PC-3 (cell line): ENCODE measurements at regions not wholly inside any gene's neighbourhood (a gene's known extent, or its start where the extent isn't known, plus 50 kb on each side); places are given as distances from the start of the nearest gene placed in this dataset.

ENCODE experiments used
- ATAC-seq: fragments of 200-7000 bp; cut with Tn5 transposase; 2 replicates; pipeline ENCODE4 v1.9.1; 2020; ENCODE audit warnings: mild to moderate bottlenecking, moderate library complexity
- BruUV-seq: library from RNA; stranded (reverse); fragments of 400-500 nt; replicated peaks from 2 replicates; lab custom pipeline; 2021; lab: Mats Ljungman, UMichigan
- CTCF ChIA-PET: fragments of 300-600 bp; sonication (Branson Sonifier 250); formaldehyde crosslinking; loops from one replicate; lab custom pipeline; 2022; ENCODE audit warnings: antibody characterized with exemption; lab: Charles Lee
- POLR2A ChIA-PET: fragments of 300-600 bp; sonication (Branson Sonifier 250); formaldehyde crosslinking; loops from one replicate; lab custom pipeline; 2022; ENCODE audit warnings: antibody characterized with exemption; ENCODE audit not compliant: unreplicated experiment; lab: Charles Lee
- DNase-seq: peaks from one replicate; pipeline ENCODE4 v3.0.0-alpha.2; 2015
- H2AFZ ChIP-seq: fragments of 300-600 bp; sonication (generic); 2 replicates; pipeline ENCODE4 v1.6.0; 2016; ENCODE audit warnings: antibody characterized with exemption, low read length
- H3F3A ChIP-seq: fragments of 300-600 bp; sonication (generic); one replicate; pipeline ENCODE4 v1.6.0; 2017; ENCODE audit warnings: antibody characterized with exemption, low read length, control low read depth, mild to moderate bottlenecking; ENCODE audit not compliant: unreplicated experiment
- H3K27ac ChIP-seq: fragments of 300-600 bp; sonication (generic); 2 replicates; pipeline ENCODE4 v1.5.1; 2016; ENCODE audit warnings: mild to moderate bottlenecking, low read length
- H3K27me3 ChIP-seq: fragments of 300-600 bp; sonication (generic); 2 replicates; pipeline ENCODE4 v1.6.1; 2016; ENCODE audit warnings: low read length, mixed read lengths
- H3K36me3 ChIP-seq: fragments of 300-600 bp; sonication (generic); 2 replicates; pipeline ENCODE4 v1.6.1; 2016; ENCODE audit warnings: low read depth, mixed run types, low read length, mixed read lengths
- H3K4me1 ChIP-seq: fragments of 300-600 bp; sonication (generic); 2 replicates; pipeline ENCODE4 v1.5.1; 2016; ENCODE audit warnings: low read length; ENCODE audit not compliant: insufficient read depth
- H3K4me2 ChIP-seq: fragments of 300-600 bp; sonication (generic); 2 replicates; pipeline ENCODE4 v1.6.0; 2016; ENCODE audit warnings: low read length
- H3K4me3 ChIP-seq: fragments of 300-600 bp; sonication (generic); 2 replicates; pipeline ENCODE4 v1.5.1; 2016; ENCODE audit warnings: mild to moderate bottlenecking, low read length, mixed read lengths
- H3K79me2 ChIP-seq: fragments of 300-600 bp; sonication (generic); 2 replicates; pipeline ENCODE4 v1.6.1; 2017; ENCODE audit warnings: low read length, mixed read lengths
- H3K9ac ChIP-seq: fragments of 300-600 bp; sonication (generic); 2 replicates; pipeline ENCODE4 v1.6.0; 2016; ENCODE audit warnings: mild to moderate bottlenecking, low read length
- H3K9me2 ChIP-seq: fragments of 300-600 bp; sonication (generic); replicated peaks from 2 replicates; pipeline ENCODE4 v1.6.1; 2016; ENCODE audit warnings: mixed run types, low read length, mixed read lengths
- H3K9me3 ChIP-seq: fragments of 300-600 bp; sonication (generic); 2 replicates; pipeline ENCODE4 v1.6.1; 2016; ENCODE audit warnings: low read length, mixed read lengths
- H4K20me1 ChIP-seq: fragments of 300-600 bp; sonication (generic); 2 replicates; pipeline ENCODE4 v1.6.1; 2016; ENCODE audit warnings: low read length, mixed read lengths
- CTCF ChIP-seq: fragments of 300-600 bp; sonication (generic); conservative IDR thresholded peaks from 2 replicates; pipeline ENCODE4 v1.5.1; 2017; ENCODE audit warnings: antibody characterized with exemption, low read depth, mild to moderate bottlenecking, low read length
- EZH2 ChIP-seq: fragments of 300-600 bp; sonication (generic); IDR thresholded peaks from one replicate; pipeline ENCODE4 v1.6.1; 2017; ENCODE audit warnings: antibody characterized with exemption, mild to moderate bottlenecking, low read length; ENCODE audit not compliant: unreplicated experiment
- EZH2phosphoT487 ChIP-seq: fragments of 300-600 bp; sonication (generic); IDR thresholded peaks from 2 replicates; pipeline ENCODE4 v1.6.1; 2018; ENCODE audit warnings: mild to moderate bottlenecking, antibody characterized with exemption, low read length, borderline replicate concordance
- intact Hi-C: fragments of 100-400 bp; cut with micrococcal nuclease; formaldehyde crosslinking; loops from 2 replicates; pipeline ENCODE4 v1.9.0; 2023

DNA sequence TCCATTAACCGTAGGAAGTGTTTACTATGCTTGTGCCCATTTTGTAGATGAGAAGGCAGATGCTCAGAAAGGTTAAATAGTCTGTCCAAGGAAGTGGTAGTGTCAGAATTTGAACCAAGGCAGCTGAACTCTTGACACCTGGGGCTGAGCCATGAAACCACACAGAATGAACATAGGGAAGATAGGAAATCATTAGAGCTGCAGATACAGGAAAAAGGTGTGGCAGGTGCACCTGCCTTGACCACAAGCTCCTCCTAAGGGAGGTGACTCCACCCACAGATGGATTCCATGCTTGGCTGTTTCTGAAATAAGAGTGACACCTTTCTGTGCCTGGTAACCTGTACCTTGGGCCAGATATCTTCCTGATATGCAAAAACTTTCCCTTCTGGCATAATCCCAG is 69.9 kb upstream of the IGSF21 start:
- Histone ChIP-seq H3K27ac (no peak overlapping the region), H2AFZ (no peak overlapping the region), H3K27me3 (peaks cover 19% of the 10 kb centered on the region), H4K20me1 (no peaks in the 10 kb centered on the region), H3K9me3 (no peaks in the 10 kb centered on the region), H3K9me2 (no peaks in the 10 kb centered on the region), H3K4me3 (no peak overlapping the region), H3K4me2 (no peak overlapping the region), H3K4me1 (no peaks in the 10 kb centered on the region), H3F3A (no peaks in the 10 kb centered on the region), H3K36me3 (no peaks in the 10 kb centered on the region), H3K9ac (no peak overlapping the region), H3K79me2 (no peaks in the 10 kb centered on the region)
- ChIA-PET POLR2A (no interaction called here), CTCF (no interaction called here)
- ATAC-seq = no peak
- no peak for DNase-seq
- intact Hi-C loops = no loop called here
- BruUV-seq = no TSS peak
- no peak for TF ChIP-seq EZH2
- no peak for TF ChIP-seq CTCF
- TF ChIP-seq EZH2phosphoT487 = no peak

- TF ChIP-seq EZH2 = no peak
- TF ChIP-seq CTCF = no peak
- TF ChIP-seq EZH2phosphoT487 = no peak
- no peaks in the 10 kb centered on the region for H3K36me3 ChIP-seq
- ChIA-PET CTCF (no interaction called here), POLR2A (no interaction called here)
- H3F3A ChIP-seq = no peaks in the 10 kb centered on the region
- H3K27me3 ChIP-seq = peaks cover 19% of the 10 kb centered on the region
- no peak overlapping the region for H3K4me2 ChIP-seq
- ATAC-seq = no peak
- no peaks in the 10 kb centered on the region for H3K79me2 ChIP-seq
- no peak overlapping the region for H3K9ac ChIP-seq
- H3K9me2 ChIP-seq = no peaks in the 10 kb centered on the region
- no peaks in the 10 kb centered on the region for H3K4me1 ChIP-seq
- intact Hi-C loops = no loop called here
- no TSS peak for BruUV-seq
- no peak for DNase-seq
- no peaks in the 10 kb centered on the region for H4K20me1 ChIP-seq
- H3K4me3 ChIP-seq = no peak overlapping the region
- no peak overlapping the region for H2AFZ ChIP-seq
- no peak overlapping the region for H3K27ac ChIP-seq
- no peaks in the 10 kb centered on the region for H3K9me3 ChIP-seq
These were observed 69.5 kb upstream of the IGSF21 start for GRCh38 chr1:18038051-18038450.

- ATAC-seq = no peak
- Histone ChIP-seq H3K4me3 (no peak overlapping the region), H3K4me2 (no peak overlapping the region), H3K4me1 (no peaks in the 10 kb centered on the region), H3K79me2 (no peaks in the 10 kb centered on the region), H3K27ac (no peak overlapping the region), H2AFZ (no peak overlapping the region), H3K27me3 (peaks cover 26% of the 10 kb centered on the region), H3K36me3 (no peaks in the 10 kb centered on the region), H3K9me2 (no peaks in the 10 kb centered on the region), H3F3A (no peaks in the 10 kb centered on the region), H3K9me3 (no peaks in the 10 kb centered on the region), H4K20me1 (no peaks in the 10 kb centered on the region), H3K9ac (no peak overlapping the region)
- ChIA-PET CTCF (no interaction called here), POLR2A (no interaction called here)
- TF ChIP-seq EZH2 = no peak
- no peak for TF ChIP-seq CTCF
- TF ChIP-seq EZH2phosphoT487 = no peak
- intact Hi-C loops = no loop called here
- no peak for DNase-seq
- no TSS peak for BruUV-seq
These were observed 68.5 kb upstream of the IGSF21 start for GRCh38 chr1:18039102-18039501.
